ENCODE measurements at regions not wholly inside any gene's neighbourhood (a gene's known extent, or its start where the extent isn't known, plus 50 kb on each side); places are given as distances from the start of the nearest gene placed in this dataset.

GRCh38 chr14:94933486-94933885 lies 163.6 kb upstream of the GSC start:
- ATAC-seq (no peak), DNase-seq (no peak), FAIRE-seq (no peak)
- 75 to 77% methylated on average over 5 of the region's 5 CpGs for WGBS, 2 donors
- no peak overlapping the region for H3K27ac ChIP-seq
- no peaks in the 10 kb centered on the region for H3K27me3 ChIP-seq
- intact Hi-C loops (cut with DNase I), result no loop called here
- no peaks in the 10 kb centered on the region for H3K9me3 ChIP-seq
- H3K4me1 ChIP-seq, result peaks cover 0 to 6% (median 0%) of the 10 kb centered on the region in 3 donors
- H3K4me3 ChIP-seq, result no peak overlapping the region
- TF ChIP-seq CTCF (IDR thresholded peaks at IDR 0.05), result no peak
- H3K36me3 ChIP-seq, result no peaks in the 10 kb centered on the region

- no peaks in the 10 kb centered on the region for H3K9me3 ChIP-seq
- TF ChIP-seq CTCF (IDR thresholded peaks at IDR 0.05), result no peak
- intact Hi-C loops (cut with DNase I), result no loop called here
- no peak overlapping the region for H3K27ac ChIP-seq
- FAIRE-seq, result no peak
- no peaks in the 10 kb centered on the region for H3K36me3 ChIP-seq
- no peaks in the 10 kb centered on the region for H3K27me3 ChIP-seq
- ATAC-seq, result no peak
- DNase-seq, result no peak
- WGBS, 2 donors, result 64 to 74% methylated on average over 7 of the region's 7 CpGs
- H3K4me3 ChIP-seq, result no peak overlapping the region
- H3K4me1 ChIP-seq, result peaks cover 0 to 6% (median 0%) of the 10 kb centered on the region in 3 donors
Measured at GRCh38 chr14:94932589-94932988, 162.7 kb upstream of the GSC start.

DNA sequence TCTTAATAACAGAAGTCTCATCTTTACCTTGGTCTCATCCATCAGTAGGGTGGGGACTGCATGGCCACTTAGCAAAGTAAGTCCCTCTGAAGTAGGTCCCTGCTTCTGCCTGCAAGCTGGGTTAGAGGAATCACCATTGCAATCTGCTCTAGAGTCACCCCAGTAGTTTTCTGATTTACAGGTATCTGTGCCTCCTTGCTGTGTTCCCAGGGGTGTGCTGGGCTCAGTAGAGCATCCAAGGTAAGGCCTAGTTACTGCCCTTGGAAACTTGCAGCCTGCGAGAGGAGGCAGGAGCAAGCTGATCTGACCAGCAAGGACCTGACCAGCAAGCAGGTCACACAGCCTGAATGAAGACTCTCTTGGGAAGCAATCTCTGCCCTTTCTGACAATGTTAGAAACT lies 160.8 kb upstream of the GSC start:
- no peaks in the 10 kb centered on the region for H3K4me1 ChIP-seq
- H3K4me3 ChIP-seq, result no peak overlapping the region
- ATAC-seq (no peak), DNase-seq (no peak), FAIRE-seq (no peak)
- no peak for TF ChIP-seq CTCF (IDR thresholded peaks at IDR 0.05)
- no peaks in the 10 kb centered on the region for H3K27me3 ChIP-seq
- no peaks in the 10 kb centered on the region for H3K36me3 ChIP-seq
- H3K9me3 ChIP-seq, result no peaks in the 10 kb centered on the region
- intact Hi-C loops (cut with DNase I), result no loop called here
- H3K27ac ChIP-seq, result no peak overlapping the region
- WGBS, 2 donors, result 87 to 100% methylated on average over 1 of the region's 1 CpG

DNA sequence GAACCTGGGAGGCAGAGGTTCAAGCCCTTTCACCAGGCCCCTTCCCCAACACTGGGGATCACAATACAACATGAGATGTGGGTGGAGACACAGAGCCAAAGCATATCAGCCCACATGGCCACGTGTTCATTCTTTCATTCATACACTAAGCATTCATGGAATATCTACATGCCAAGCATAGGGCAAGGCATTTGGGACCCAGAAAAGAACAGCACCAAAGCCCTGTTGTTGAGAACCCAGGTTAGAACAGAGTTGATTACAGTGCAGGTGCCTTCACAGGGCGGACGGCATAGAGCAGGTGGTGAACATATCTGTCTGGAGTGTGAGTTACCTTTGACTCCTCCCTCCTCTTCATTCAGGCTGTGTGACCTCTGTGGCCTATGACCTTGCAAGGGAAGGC lies 159.4 kb upstream of the GSC start:
- H3K9me3 ChIP-seq, result no peaks in the 10 kb centered on the region
- 81 to 84% methylated on average over 3 of the region's 3 CpGs for WGBS, 2 donors
- no peaks in the 10 kb centered on the region for H3K4me1 ChIP-seq
- no peaks in the 10 kb centered on the region for H3K27me3 ChIP-seq
- FAIRE-seq, result no peak
- intact Hi-C loops (cut with DNase I), result no loop called here
- no peak for ATAC-seq
- no peak for TF ChIP-seq CTCF (IDR thresholded peaks at IDR 0.05)
- no peak overlapping the region for H3K27ac ChIP-seq
- no peaks in the 10 kb centered on the region for H3K36me3 ChIP-seq
- H3K4me3 ChIP-seq, result no peak overlapping the region
- no peak for DNase-seq

DNA sequence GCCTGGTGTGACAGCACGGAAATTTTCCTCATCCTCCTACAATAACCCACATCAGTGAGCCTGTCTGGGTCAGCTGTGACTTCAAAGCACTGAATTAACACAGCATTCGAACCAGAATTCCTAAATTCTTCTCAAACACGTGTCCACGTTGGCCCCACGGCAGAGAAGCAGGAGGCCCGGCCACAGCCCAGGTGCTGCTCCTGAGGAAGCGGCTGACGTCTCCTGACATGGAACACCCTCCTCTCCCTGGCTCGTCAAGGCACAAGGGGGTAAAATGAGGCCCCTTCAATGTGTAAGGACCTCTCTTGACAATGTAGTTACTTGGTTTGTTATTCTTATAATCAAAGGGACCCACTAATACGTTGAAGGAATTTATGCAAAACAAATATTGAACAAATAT lies 156.3 kb upstream of the GSC start:
- 66% methylated on average over 9 to 10 of the region's 10 CpGs for WGBS, 2 donors
- no peaks in the 10 kb centered on the region for H3K27me3 ChIP-seq
- intact Hi-C loops (cut with DNase I), result no loop called here

More for the DNA sequence above, 156.3 kb upstream of the GSC start:
- H3K36me3 ChIP-seq, result no peaks in the 10 kb centered on the region
- FAIRE-seq, result no peak
- no peak for TF ChIP-seq CTCF (IDR thresholded peaks at IDR 0.05)
- H3K4me1 ChIP-seq, result no peaks in the 10 kb centered on the region
- H3K27ac ChIP-seq, result no peak overlapping the region
- H3K4me3 ChIP-seq, result no peak overlapping the region
- DNase-seq, result no peak
- H3K9me3 ChIP-seq, result no peaks in the 10 kb centered on the region
- no peak for ATAC-seq
